Osteoblast (primary cell): ENCODE measurements at regions not wholly inside any gene's neighbourhood (a gene's known extent, or its start where the extent isn't known, plus 50 kb on each side); places are given as distances from the start of the nearest gene placed in this dataset.

Experiments used
- DNase-seq: peaks from one replicate; pipeline ENCODE4 v3.0.0; 2011; ENCODE audit warnings: low spot score, mixed read lengths; ENCODE audit not compliant: insufficient read length; ENCODE audit errors: missing footprints
- H2AFZ ChIP-seq: 2 replicates; pipeline ENCODE4 v1.6.0; 2011; ENCODE audit warnings: mild to moderate bottlenecking, low read length
- H3K27ac ChIP-seq: 2 replicates; pipeline ENCODE4 v1.5.1; 2011; ENCODE audit warnings: mild to moderate bottlenecking, low read depth, low read length, moderate library complexity
- H3K27me3 ChIP-seq: 2 replicates; pipeline ENCODE4 v1.6.0; 2012; ENCODE audit warnings: mild to moderate bottlenecking, control low read depth, inconsistent platforms, low read length, moderate library complexity; ENCODE audit not compliant: insufficient read depth
- H3K36me3 ChIP-seq: 2 replicates; pipeline ENCODE4 v1.5.1; 2011; ENCODE audit warnings: mild to moderate bottlenecking, low read length, control low read depth, moderate library complexity; ENCODE audit not compliant: insufficient read depth
- H3K4me1 ChIP-seq: 2 replicates; pipeline ENCODE4 v1.5.1; 2011; ENCODE audit warnings: mild to moderate bottlenecking, low read length, control low read depth, moderate library complexity; ENCODE audit not compliant: insufficient read depth
- H3K4me2 ChIP-seq: 2 replicates; pipeline ENCODE4 v1.6.0; 2011; ENCODE audit warnings: mild to moderate bottlenecking, low read length; ENCODE audit not compliant: insufficient read depth
- H3K4me3 ChIP-seq: fragments of 200-600 bp; sonication (generic); 3 replicates; pipeline ENCODE4 v1.5.1; 2012; ENCODE audit warnings: mild to moderate bottlenecking, low read length, inconsistent platforms; ENCODE audit not compliant: insufficient read depth
- H3K79me2 ChIP-seq: 2 replicates; pipeline ENCODE4 v1.6.0; 2012; ENCODE audit warnings: mild to moderate bottlenecking, low read length, control low read depth, inconsistent platforms; ENCODE audit not compliant: insufficient read depth
- H3K9me3 ChIP-seq: 2 replicates; pipeline ENCODE4 v1.5.1; 2011; ENCODE audit warnings: low read depth, low read length, control low read depth
- H4K20me1 ChIP-seq: 2 replicates; pipeline ENCODE4 v1.6.0; 2012; ENCODE audit warnings: mild to moderate bottlenecking, low read length, control low read depth; ENCODE audit not compliant: insufficient read depth
- CTCF ChIP-seq: IDR thresholded peaks from 2 replicates; pipeline ENCODE4 v1.5.1; 2011; ENCODE audit warnings: mild to moderate bottlenecking, low read depth, low read length, moderate library complexity; ENCODE audit errors: extremely low read depth

GRCh38 chr4:31995943-31996901 is 1276.1 kb downstream of the PCDH7 start:
- Histone ChIP-seq H3K9me3 (no peaks in the 10 kb centered on the region), H4K20me1 (no peaks in the 10 kb centered on the region), H3K4me1 (no peaks in the 10 kb centered on the region), H3K4me3 (no peak overlapping the region), H3K4me2 (no peak overlapping the region), H3K27ac (no peak overlapping the region), H2AFZ (no peak overlapping the region), H3K79me2 (no peaks in the 10 kb centered on the region), H3K36me3 (no peaks in the 10 kb centered on the region), H3K27me3 (no peaks in the 10 kb centered on the region)
- no peak for TF ChIP-seq CTCF
- no peak for DNase-seq

GRCh38 chr4:31998807-31999206 is 1278.6 kb downstream of the PCDH7 start:
- no peak for DNase-seq
- no peaks in the 10 kb centered on the region for H4K20me1 ChIP-seq
- H2AFZ ChIP-seq: no peak overlapping the region
- H3K4me1 ChIP-seq: no peaks in the 10 kb centered on the region
- H3K27ac ChIP-seq: no peak overlapping the region
- TF ChIP-seq CTCF: no peak
- no peak overlapping the region for H3K4me2 ChIP-seq
- no peaks in the 10 kb centered on the region for H3K27me3 ChIP-seq
- no peaks in the 10 kb centered on the region for H3K9me3 ChIP-seq
- no peaks in the 10 kb centered on the region for H3K79me2 ChIP-seq
- H3K36me3 ChIP-seq: no peaks in the 10 kb centered on the region
- H3K4me3 ChIP-seq: no peak overlapping the region

- H3K4me2 ChIP-seq: no peak overlapping the region
- no peaks in the 10 kb centered on the region for H3K27me3 ChIP-seq
- no peak overlapping the region for H3K4me3 ChIP-seq
- no peak overlapping the region for H3K27ac ChIP-seq
- no peaks in the 10 kb centered on the region for H3K9me3 ChIP-seq
- H3K36me3 ChIP-seq: no peaks in the 10 kb centered on the region
- TF ChIP-seq CTCF: no peak
- H3K79me2 ChIP-seq: no peaks in the 10 kb centered on the region
- no peaks in the 10 kb centered on the region for H4K20me1 ChIP-seq
- H2AFZ ChIP-seq: no peak overlapping the region
- H3K4me1 ChIP-seq: no peaks in the 10 kb centered on the region
- no peak for DNase-seq
Measured at GRCh38 chr4:31999848-32000247, 1279.7 kb downstream of the PCDH7 start.

GRCh38 chr4:32000846-32001488 is 1280.8 kb downstream of the PCDH7 start:
- no peak overlapping the region for H2AFZ ChIP-seq

More at GRCh38 chr4:32000846-32001488, 1280.8 kb downstream of the PCDH7 start:
- no peak for TF ChIP-seq CTCF
- no peak for DNase-seq
- Histone ChIP-seq H3K9me3 (no peaks in the 10 kb centered on the region), H4K20me1 (no peaks in the 10 kb centered on the region), H3K4me1 (no peaks in the 10 kb centered on the region), H3K27ac (no peak overlapping the region), H3K4me3 (no peak overlapping the region), H3K36me3 (no peaks in the 10 kb centered on the region), H3K4me2 (no peak overlapping the region), H3K27me3 (no peaks in the 10 kb centered on the region), H3K79me2 (no peaks in the 10 kb centered on the region)
